Adrenal gland (tissue), 9 donors: ENCODE measurements at regions not wholly inside any gene's neighbourhood (a gene's known extent, or its start where the extent isn't known, plus 50 kb on each side); places are given as distances from the start of the nearest gene placed in this dataset.

ENCODE experiments used
- DNase-seq, 7 donors: peaks; one replicate each; pipeline ENCODE4 v3.0.0-alpha.2; 2019 to 2020
- H3K27ac ChIP-seq, 5 donors: fragments of 200-600 bp; sonication (generic) in 4 of 5; 1 replicate in 3 of 5; 2 replicates in 2 of 5; pipeline versions ENCODE4 v1.5.1 to v1.8.0; 2016 to 2020; ENCODE audit warnings: mild to moderate bottlenecking in 1 of 5
- H3K27me3 ChIP-seq: fragments of 200-600 bp; 2 replicates; pipeline ENCODE4 v1.8.0; 2021
- H3K36me3 ChIP-seq, 2 donors: fragments of 200-600 bp; replicated peaks in 1 of 2; 1 replicate in 1 of 2; 2 replicates in 1 of 2; pipeline versions ENCODE4 v1.5.1 to v1.8.0; 2018 to 2022
- H3K4me1 ChIP-seq, 2 donors: fragments of 200-600 bp; replicated peaks in 1 of 2; 1 replicate in 1 of 2; 2 replicates in 1 of 2; pipeline versions ENCODE4 v1.5.1 to v1.8.0; 2018 to 2021
- H3K4me3 ChIP-seq, 4 donors: fragments of 200-600 bp; sonication (generic) in 3 of 4; one replicate each; pipeline ENCODE4 v1.5.1; 2016 to 2018
- H3K9me3 ChIP-seq, 3 donors: fragments of 200-600 bp; sonication (generic) in 1 of 3; replicated peaks in 1 of 3; 1 replicate in 2 of 3; 2 replicates in 1 of 3; pipeline versions ENCODE4 v1.5.1 to v1.8.0; 2016 to 2021
- CTCF ChIP-seq, 6 experiments: fragments of 450-650 bp in 4 of 6; fragments of 200-600 bp in 2 of 6; sonication (generic) in 1 of 6; IDR thresholded peaks; 1 replicate in 5 of 6; 2 replicates in 1 of 6; pipeline versions ENCODE4 v1.5.1 to v1.8.0; 2016 to 2021; ENCODE audit warnings: antibody characterized with exemption in 6 of 6, mild to moderate bottlenecking in 2 of 6, moderate library complexity in 1 of 6
- POLR2A ChIP-seq, 2 donors: fragments of 450-650 bp; IDR thresholded peaks; one replicate each; pipeline ENCODE4 v1.6.1; 2017; ENCODE audit warnings: antibody characterized with exemption in 2 of 2, mild to moderate bottlenecking in 2 of 2, moderate library complexity in 1 of 2
- WGBS, 4 donors: extraction: QIAGEN DNeasy Blood & Tissue Kit in 2 of 4; methylation state at CpG; one replicate each; pipeline versions ENCODE4 v1.1.5 to v1.1.7; 2013 to 2017; 5-methylcytosine and 5-hydroxymethylcytosine counted together
- intact Hi-C, 2 donors: fragments of 100-400 bp; cut with DNase I; formaldehyde crosslinking; loops; one replicate each; pipeline versions ENCODE4 v1.14.1 to v1.15.0; 2022 to 2023
- donor health status: healthy with polysubstance abuse.
- donor health status: Bipolar disorder and iron deficiency.
- donor health status: DM: yes; HTN: yes; CAD: no.
- donor health status: DM: no; HTN: no; CAD: no.
- donor health status: DM: no; HTN: no; CAD: no.

DNA sequence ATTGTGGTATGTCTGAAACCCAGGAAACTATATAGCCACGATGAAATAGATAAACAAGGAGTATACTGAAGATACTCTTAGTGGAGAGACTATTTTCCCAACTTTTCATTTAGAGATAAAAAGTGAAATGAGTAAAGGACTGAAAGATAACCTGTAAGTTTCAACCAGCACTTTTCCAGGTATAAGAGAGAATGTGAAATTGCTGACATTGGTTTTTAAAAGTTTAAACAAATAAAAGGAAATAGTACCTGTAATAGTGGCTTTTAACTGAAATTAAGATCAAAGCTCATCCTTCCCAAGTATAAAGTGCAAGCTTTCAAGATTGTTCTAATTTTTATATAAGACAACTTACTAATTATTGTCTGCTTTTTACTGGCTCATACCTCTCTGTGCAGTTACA, 130.2 kb upstream of the CCN2 start:
- Histone ChIP-seq H3K4me1 (no peaks in the 10 kb centered on the region), H3K27ac (no peak overlapping the region), H3K4me3 (no peak overlapping the region), H3K9me3 (peaks cover 0 to 4% (median 0%) of the 10 kb centered on the region in 3 donors), H3K27me3 (no peaks in the 10 kb centered on the region), H3K36me3 (no peaks in the 10 kb centered on the region)
- intact Hi-C loops = no loop called here
- 51 to 65% (median 60%) methylated on average over 1 of the region's 1 CpG for WGBS, 4 donors
- TF ChIP-seq POLR2A (IDR thresholded peaks at IDR 0.05) (no peak), CTCF (IDR thresholded peaks at IDR 0.05) (no peak)
- DNase-seq = no peak

DNA sequence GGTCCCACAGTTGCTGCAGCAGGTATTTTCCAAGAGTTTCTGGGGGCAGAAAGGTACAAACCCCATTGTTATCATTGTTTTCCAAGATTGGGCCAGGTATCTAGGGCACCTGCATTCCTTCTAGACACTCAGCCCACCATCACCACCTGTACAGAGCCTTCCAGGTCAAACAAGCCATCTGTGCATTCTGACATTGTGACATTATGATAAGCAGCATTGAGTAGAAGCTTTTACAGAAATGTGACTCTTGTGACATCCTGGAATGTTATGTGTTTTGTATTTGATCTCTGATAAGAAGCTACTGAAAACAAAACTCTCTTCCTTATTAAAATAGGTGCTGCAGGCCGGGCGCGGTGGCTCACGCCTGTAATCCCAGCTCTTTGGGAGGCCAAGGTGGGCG, 128.1 kb upstream of the CCN2 start:
- H3K36me3 ChIP-seq = no peaks in the 10 kb centered on the region
- H3K9me3 ChIP-seq = peaks cover 0 to 4% (median 0%) of the 10 kb centered on the region in 3 donors
- H3K4me1 ChIP-seq = no peaks in the 10 kb centered on the region
- TF ChIP-seq CTCF (IDR thresholded peaks at IDR 0.05) (no peak), POLR2A (IDR thresholded peaks at IDR 0.05) (no peak)
- no peaks in the 10 kb centered on the region for H3K27me3 ChIP-seq
- WGBS, 4 donors = 91 to 98% (median 96%) methylated on average over 5 of the region's 5 CpGs
- intact Hi-C loops = no loop called here
- no peak overlapping the region for H3K27ac ChIP-seq
- H3K4me3 ChIP-seq = no peak overlapping the region
- DNase-seq = no peak

DNA sequence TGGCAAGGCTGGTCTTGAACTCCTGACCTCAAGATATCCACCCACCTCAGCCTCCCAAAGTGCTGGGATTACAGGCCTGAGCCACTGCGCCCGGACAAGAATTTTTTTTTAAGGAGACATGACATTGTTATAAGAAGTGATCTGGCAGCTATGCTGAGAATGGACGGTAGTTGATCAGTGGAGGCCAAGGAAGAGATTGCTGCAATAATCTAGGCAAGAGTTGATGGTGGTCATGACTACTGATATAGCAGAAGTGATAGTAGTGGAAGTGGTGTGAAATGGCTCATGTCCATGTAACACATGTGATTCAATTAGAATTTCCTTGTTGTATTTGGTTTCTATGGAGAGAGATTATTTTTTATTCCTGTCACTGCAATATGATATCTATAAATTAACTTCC, 125.3 kb upstream of the CCN2 start:
- H3K9me3 ChIP-seq = no peaks in the 10 kb centered on the region
- intact Hi-C loops = no loop called here
- no peaks in the 10 kb centered on the region for H3K4me1 ChIP-seq
- no peak overlapping the region for H3K27ac ChIP-seq
- TF ChIP-seq POLR2A (IDR thresholded peaks at IDR 0.05) (no peak), CTCF (IDR thresholded peaks at IDR 0.05) (no peak)
- no peak for DNase-seq
- H3K36me3 ChIP-seq = no peaks in the 10 kb centered on the region
- no peak overlapping the region for H3K4me3 ChIP-seq
- 75 to 96% (median 83%) methylated on average over 3 of the region's 3 CpGs for WGBS, 4 donors
- H3K27me3 ChIP-seq = no peaks in the 10 kb centered on the region

GRCh38 chr6:132072831-132073230, 121.7 kb upstream of the CCN2 start:
- intact Hi-C loops = no loop called here
- WGBS, 4 donors = 53 to 75% (median 58%) methylated on average over 1 of the region's 1 CpG

More at GRCh38 chr6:132072831-132073230, 121.7 kb upstream of the CCN2 start:
- H3K9me3 ChIP-seq = no peaks in the 10 kb centered on the region
- DNase-seq = no peak
- no peaks in the 10 kb centered on the region for H3K36me3 ChIP-seq
- TF ChIP-seq CTCF (IDR thresholded peaks at IDR 0.05) = no peak
- TF ChIP-seq POLR2A (IDR thresholded peaks at IDR 0.05) = no peak
- H3K27me3 ChIP-seq = no peaks in the 10 kb centered on the region
- no peak overlapping the region for H3K27ac ChIP-seq
- no peak overlapping the region for H3K4me3 ChIP-seq
- H3K4me1 ChIP-seq = no peaks in the 10 kb centered on the region
